ENCODE measurements at regions not wholly inside any gene's neighbourhood (a gene's known extent, or its start where the extent isn't known, plus 50 kb on each side); places are given as distances from the start of the nearest gene placed in this dataset.

- TF ChIP-seq CTCF (IDR thresholded peaks at IDR 0.05; ENCODE audit: low read length) (no peak), EZH2 (IDR thresholded peaks at IDR 0.05; ENCODE audit: borderline replicate concordance, low read length) (no peak)
- Histone ChIP-seq H3K36me3 (ENCODE audit: insufficient read depth, low read length) (no peaks in the 10 kb centered on the region), H3K9me3 (ENCODE audit: low read length) (no peaks in the 10 kb centered on the region), H3K27me3 (ENCODE audit: insufficient read depth, low read length) (no peaks in the 10 kb centered on the region; the same call in 1 of the 2 replicates), H3K4me3 (ENCODE audit: low read depth, low read length, poor library complexity, severe bottlenecking) (no peak overlapping the region), H3K9ac (ENCODE audit: low read length) (no peak overlapping the region), H4K20me1 (ENCODE audit: insufficient read depth, low read length) (no peaks in the 10 kb centered on the region), H3K79me2 (ENCODE audit: insufficient read depth, low read length) (no peaks in the 10 kb centered on the region), H3K4me2 (ENCODE audit: low read length) (no peak overlapping the region), H2AFZ (ENCODE audit: low read length) (no peak overlapping the region), H3F3A (ENCODE audit: insufficient read depth, low read length) (no peaks in the 10 kb centered on the region), H3K9me2 (ENCODE audit: low read depth, low read length) (no peaks in the 10 kb centered on the region), H3K4me1 (ENCODE audit: insufficient read depth, low read length, severe bottlenecking) (no peaks in the 10 kb centered on the region), H3K27ac (ENCODE audit: low read depth, low read length, poor library complexity, severe bottlenecking) (no peak overlapping the region)
Observed at GRCh38 chr5:6142353-6142752, 236.0 kb downstream of the MED10 start.

GRCh38 chr5:6140219-6140618 is 238.1 kb downstream of the MED10 start:
- no peak overlapping the region for H3K4me2 ChIP-seq (ENCODE audit: low read length)

GRCh38 chr5:6135977-6136376 is 242.4 kb downstream of the MED10 start:
- Histone ChIP-seq H3K36me3 (ENCODE audit: insufficient read depth, low read length) (no peaks in the 10 kb centered on the region), H3K27me3 (ENCODE audit: insufficient read depth, low read length) (no peaks in the 10 kb centered on the region), H3K27ac (ENCODE audit: low read depth, low read length, poor library complexity, severe bottlenecking) (no peak overlapping the region), H3K4me1 (ENCODE audit: insufficient read depth, low read length, severe bottlenecking) (no peaks in the 10 kb centered on the region), H3F3A (ENCODE audit: insufficient read depth, low read length) (no peaks in the 10 kb centered on the region), H3K9me2 (ENCODE audit: low read depth, low read length) (no peaks in the 10 kb centered on the region), H3K9me3 (ENCODE audit: low read length) (no peaks in the 10 kb centered on the region), H3K4me3 (ENCODE audit: low read depth, low read length, poor library complexity, severe bottlenecking) (no peak overlapping the region), H3K9ac (ENCODE audit: low read length) (no peak overlapping the region), H4K20me1 (ENCODE audit: insufficient read depth, low read length) (no peaks in the 10 kb centered on the region), H2AFZ (ENCODE audit: low read length) (no peak overlapping the region), H3K79me2 (ENCODE audit: insufficient read depth, low read length) (no peaks in the 10 kb centered on the region), H3K4me2 (ENCODE audit: low read length) (no peak overlapping the region)
- TF ChIP-seq EZH2 (IDR thresholded peaks at IDR 0.05; ENCODE audit: borderline replicate concordance, low read length), result no peak
- no peak for TF ChIP-seq CTCF (IDR thresholded peaks at IDR 0.05; ENCODE audit: low read length)

More at GRCh38 chr5:6140219-6140618, 238.1 kb downstream of the MED10 start:
- Histone ChIP-seq H3F3A (ENCODE audit: insufficient read depth, low read length) (no peaks in the 10 kb centered on the region), H3K36me3 (ENCODE audit: insufficient read depth, low read length) (no peaks in the 10 kb centered on the region), H2AFZ (ENCODE audit: low read length) (no peak overlapping the region), H4K20me1 (ENCODE audit: insufficient read depth, low read length) (no peaks in the 10 kb centered on the region), H3K4me1 (ENCODE audit: insufficient read depth, low read length, severe bottlenecking) (no peaks in the 10 kb centered on the region), H3K9me3 (ENCODE audit: low read length) (no peaks in the 10 kb centered on the region), H3K27ac (ENCODE audit: low read depth, low read length, poor library complexity, severe bottlenecking) (no peak overlapping the region), H3K4me3 (ENCODE audit: low read depth, low read length, poor library complexity, severe bottlenecking) (no peak overlapping the region), H3K27me3 (ENCODE audit: insufficient read depth, low read length) (no peaks in the 10 kb centered on the region), H3K79me2 (ENCODE audit: insufficient read depth, low read length) (no peaks in the 10 kb centered on the region), H3K9me2 (ENCODE audit: low read depth, low read length) (no peaks in the 10 kb centered on the region), H3K9ac (ENCODE audit: low read length) (no peak overlapping the region)
- no peak for TF ChIP-seq EZH2 (IDR thresholded peaks at IDR 0.05; ENCODE audit: borderline replicate concordance, low read length)
- TF ChIP-seq CTCF (IDR thresholded peaks at IDR 0.05; ENCODE audit: low read length), result no peak
